K562 (cell line): ENCODE measurements at regions not wholly inside any gene's neighbourhood (a gene's known extent, or its start where the extent isn't known, plus 50 kb on each side); places are given as distances from the start of the nearest gene placed in this dataset.

Source experiments
- JUND ChIP-seq, 2 experiments: IDR thresholded peaks; 2 replicates in 1 of 2; 3 replicates in 1 of 2; pipeline ENCODE4 v1.6.1; 2011; ENCODE audit warnings: borderline replicate concordance in 2 of 2, low read depth in 2 of 2, low read length in 2 of 2, improper control_type of control experiment in 1 of 2, missing biosample characterization in 1 of 2, missing genetic modification characterization in 1 of 2, missing genetic modification reagents in 1 of 2
- MTF1 ChIP-seq: fragments of 250-450 bp; sonication (Bioruptor Pico); IDR thresholded peaks from 2 replicates; pipeline ENCODE4 v1.9.0; 2021; ENCODE audit warnings: moderate library complexity, mild to moderate bottlenecking, inconsistent platforms, borderline replicate concordance
- RAD21 ChIP-seq, 2 experiments: fragments of 250-450 bp in 1 of 2; fragments of 450-650 bp in 1 of 2; sonication (Bioruptor Pico) in 1 of 2; formaldehyde crosslinking in 1 of 2; IDR thresholded peaks in 1 of 2; conservative IDR thresholded peaks in 1 of 2; 2 replicates each; pipeline versions ENCODE4 v1.4.0 to v1.8.0; 2020 to 2022; ENCODE audit warnings: mild to moderate bottlenecking in 2 of 2, moderate library complexity in 1 of 2
- ZNF121 ChIP-seq: sonication (generic); formaldehyde crosslinking; conservative IDR thresholded peaks from 2 replicates; pipeline ENCODE4 v1.8.0; 2022; ENCODE audit warnings: missing genetic modification reagents
- ZNF124 ChIP-seq: sonication (generic); formaldehyde crosslinking; IDR thresholded peaks from 2 replicates; pipeline ENCODE4 v1.8.1; 2022; ENCODE audit warnings: missing genetic modification reagents
- ZNF212 ChIP-seq: fragments of 450-650 bp; formaldehyde crosslinking; IDR thresholded peaks from 2 replicates; pipeline ENCODE4 v1.4.0; 2020; ENCODE audit warnings: mild to moderate bottlenecking
- TF ChIP-seq, protein P1 (sequence below): sonication (generic); formaldehyde crosslinking; IDR thresholded peaks from 2 replicates; pipeline ENCODE4 v1.8.1; 2023; ENCODE audit warnings: mild to moderate bottlenecking, missing genetic modification reagents

DNA sequence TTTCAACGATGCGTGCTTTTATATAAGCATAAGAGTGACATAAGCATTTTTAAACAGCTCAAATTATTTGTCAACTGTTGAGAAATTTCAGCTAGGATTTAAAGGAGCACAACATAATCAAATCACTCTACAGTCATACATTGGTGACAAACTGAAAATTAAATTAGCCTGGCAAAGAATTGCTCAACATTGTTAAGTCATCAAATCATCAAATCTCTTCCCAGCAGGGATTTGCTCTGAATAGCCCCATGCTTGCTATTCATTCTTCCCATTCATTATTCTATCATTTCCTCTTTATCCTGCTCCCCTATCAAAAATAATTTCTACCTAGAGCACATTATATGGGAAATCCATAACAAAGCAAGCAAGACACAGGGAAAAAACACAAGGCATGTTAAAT, 198.7 kb upstream of the LUZP2 start:
- TF ChIP-seq RAD21 (CRISPR knock-in tag; conservative IDR thresholded peaks at IDR 0.05 in 1 of 2, IDR thresholded peaks at IDR 0.05 in 1 of 2) (no peak), ZNF212 (no peak), ZNF124 (no peak), ZNF121 (no peak), MTF1 (CRISPR knock-in tag) (no peak), JUND (IDR thresholded peaks at IDR 0.05; ENCODE audit: borderline replicate concordance, low read depth, low read length) (no peak), JUND (tag; IDR thresholded peaks at IDR 0.05; ENCODE audit: borderline replicate concordance, low read depth, low read length) (no peak)
- TF ChIP-seq, protein P1, sequence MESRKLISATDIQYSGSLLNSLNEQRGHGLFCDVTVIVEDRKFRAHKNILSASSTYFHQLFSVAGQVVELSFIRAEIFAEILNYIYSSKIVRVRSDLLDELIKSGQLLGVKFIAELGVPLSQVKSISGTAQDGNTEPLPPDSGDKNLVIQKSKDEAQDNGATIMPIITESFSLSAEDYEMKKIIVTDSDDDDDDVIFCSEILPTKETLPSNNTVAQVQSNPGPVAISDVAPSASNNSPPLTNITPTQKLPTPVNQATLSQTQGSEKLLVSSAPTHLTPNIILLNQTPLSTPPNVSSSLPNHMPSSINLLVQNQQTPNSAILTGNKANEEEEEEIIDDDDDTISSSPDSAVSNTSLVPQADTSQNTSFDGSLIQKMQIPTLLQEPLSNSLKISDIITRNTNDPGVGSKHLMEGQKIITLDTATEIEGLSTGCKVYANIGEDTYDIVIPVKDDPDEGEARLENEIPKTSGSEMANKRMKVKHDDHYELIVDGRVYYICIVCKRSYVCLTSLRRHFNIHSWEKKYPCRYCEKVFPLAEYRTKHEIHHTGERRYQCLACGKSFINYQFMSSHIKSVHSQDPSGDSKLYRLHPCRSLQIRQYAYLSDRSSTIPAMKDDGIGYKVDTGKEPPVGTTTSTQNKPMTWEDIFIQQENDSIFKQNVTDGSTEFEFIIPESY (CRISPR knock-in tag), result no peak
